AG04449 (cell line): ENCODE measurements at regions not wholly inside any gene's neighbourhood (a gene's known extent, or its start where the extent isn't known, plus 50 kb on each side); places are given as distances from the start of the nearest gene placed in this dataset.
"Not testable (repeated sequence)": the region's sequence is repeated elsewhere in the genome, so short reads cannot be mapped to it uniquely, and the experiment has no call there.

Experiments used
- CTCF ChIA-PET: fragments of 350-600 bp; formaldehyde crosslinking; extraction: SDS; loops from one replicate; lab custom pipeline; 2021; ENCODE audit warnings: antibody characterized with exemption; lab: Yijun Ruan, JAX
- POLR2A ChIA-PET: fragments of 400-600, 350-600 bp; formaldehyde crosslinking; extraction: SDS; loops from one replicate; lab custom pipeline; 2020; ENCODE audit warnings: antibody characterized with exemption, inconsistent platforms; lab: Yijun Ruan, JAX
- DNase-seq: peaks from one replicate; pipeline ENCODE4 v3.0.0-alpha.2; 2010; ENCODE audit warnings: low read depth, low spot score
- H3K4me3 ChIP-seq: 2 replicates; pipeline ENCODE4 v1.5.1; 2011; ENCODE audit warnings: low read depth, mild to moderate bottlenecking, control low read depth, low read length
- TF ChIP-seq, protein P1 (sequence below): IDR thresholded peaks from one replicate; pipeline ENCODE4 v1.5.1; 2011; ENCODE audit warnings: mild to moderate bottlenecking, moderate library complexity, low read length, control low read depth, inconsistent platforms; ENCODE audit not compliant: insufficient read depth; ENCODE audit errors: missing control alignments

DNA sequence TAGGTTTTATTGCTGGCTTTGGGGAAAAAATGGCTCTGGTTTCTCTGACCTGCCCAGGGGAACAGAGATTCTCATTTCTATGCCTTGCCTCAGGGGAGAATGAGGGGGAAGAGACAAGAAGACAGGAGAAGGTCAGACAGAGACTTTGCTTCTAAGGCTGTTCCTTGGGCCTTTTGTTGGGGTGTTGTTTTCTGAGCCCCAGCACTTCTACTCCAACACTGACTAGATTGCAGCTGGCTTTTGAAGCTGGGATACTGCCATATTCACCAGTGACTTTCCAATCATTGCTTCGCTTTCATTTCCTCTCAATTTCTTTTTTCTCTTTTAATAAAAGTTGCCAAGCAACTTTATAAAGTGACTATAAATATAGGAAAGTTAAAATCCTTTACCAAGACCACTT, 143.2 kb upstream of the ARHGEF26 start:
- TF ChIP-seq, protein P1, sequence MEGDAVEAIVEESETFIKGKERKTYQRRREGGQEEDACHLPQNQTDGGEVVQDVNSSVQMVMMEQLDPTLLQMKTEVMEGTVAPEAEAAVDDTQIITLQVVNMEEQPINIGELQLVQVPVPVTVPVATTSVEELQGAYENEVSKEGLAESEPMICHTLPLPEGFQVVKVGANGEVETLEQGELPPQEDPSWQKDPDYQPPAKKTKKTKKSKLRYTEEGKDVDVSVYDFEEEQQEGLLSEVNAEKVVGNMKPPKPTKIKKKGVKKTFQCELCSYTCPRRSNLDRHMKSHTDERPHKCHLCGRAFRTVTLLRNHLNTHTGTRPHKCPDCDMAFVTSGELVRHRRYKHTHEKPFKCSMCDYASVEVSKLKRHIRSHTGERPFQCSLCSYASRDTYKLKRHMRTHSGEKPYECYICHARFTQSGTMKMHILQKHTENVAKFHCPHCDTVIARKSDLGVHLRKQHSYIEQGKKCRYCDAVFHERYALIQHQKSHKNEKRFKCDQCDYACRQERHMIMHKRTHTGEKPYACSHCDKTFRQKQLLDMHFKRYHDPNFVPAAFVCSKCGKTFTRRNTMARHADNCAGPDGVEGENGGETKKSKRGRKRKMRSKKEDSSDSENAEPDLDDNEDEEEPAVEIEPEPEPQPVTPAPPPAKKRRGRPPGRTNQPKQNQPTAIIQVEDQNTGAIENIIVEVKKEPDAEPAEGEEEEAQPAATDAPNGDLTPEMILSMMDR: no peak
- H3K4me3 ChIP-seq: no peak overlapping the region
- POLR2A ChIA-PET: no interaction called here
- CTCF ChIA-PET: no interaction called here
- no peak for DNase-seq

GRCh38 chr3:153979418-153980251, 141.6 kb upstream of the ARHGEF26 start:
- POLR2A ChIA-PET: no interaction called here
- TF ChIP-seq, protein P1: no peak

GRCh38 chr3:153980252-153980590, 141.0 kb upstream of the ARHGEF26 start:
- no peak for DNase-seq
- no peak overlapping the region for H3K4me3 ChIP-seq
- ChIA-PET POLR2A (no interaction called here), CTCF (no interaction called here)
- TF ChIP-seq, protein P1: no peak

More at GRCh38 chr3:153979418-153980251, 141.6 kb upstream of the ARHGEF26 start:
- CTCF ChIA-PET: no interaction called here
- no peak overlapping the region for H3K4me3 ChIP-seq
- DNase-seq: no peak

DNA sequence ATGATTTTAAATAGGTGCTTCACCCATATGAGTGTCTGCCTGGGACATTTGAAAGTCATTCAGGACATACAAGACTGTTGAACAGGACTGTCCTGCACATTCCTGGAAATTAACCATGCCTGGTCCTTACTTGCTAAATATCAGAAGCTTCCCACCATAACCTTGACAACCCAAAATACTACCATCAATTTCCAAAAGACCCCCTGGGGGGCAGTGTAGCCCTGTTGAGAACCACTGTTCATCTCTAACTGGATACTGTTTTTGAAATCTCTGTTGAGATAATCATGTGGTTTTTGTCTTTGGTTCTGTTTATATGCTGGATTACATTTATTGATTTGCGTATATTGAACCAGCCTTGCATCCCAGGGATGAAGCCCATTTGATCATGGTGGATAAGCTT, 123.8 kb upstream of the ARHGEF26 start:
- POLR2A ChIA-PET, DNase-seq, H3K4me3 ChIP-seq, CTCF ChIA-PET: not testable (repeated sequence)

- no peak overlapping the region for H3K4me3 ChIP-seq
- POLR2A ChIA-PET: no interaction called here
- TF ChIP-seq, protein P1: no peak
- CTCF ChIA-PET: no interaction called here
- DNase-seq: no peak
Observed at GRCh38 chr3:154003649-154004048, 117.5 kb upstream of the ARHGEF26 start.

DNA sequence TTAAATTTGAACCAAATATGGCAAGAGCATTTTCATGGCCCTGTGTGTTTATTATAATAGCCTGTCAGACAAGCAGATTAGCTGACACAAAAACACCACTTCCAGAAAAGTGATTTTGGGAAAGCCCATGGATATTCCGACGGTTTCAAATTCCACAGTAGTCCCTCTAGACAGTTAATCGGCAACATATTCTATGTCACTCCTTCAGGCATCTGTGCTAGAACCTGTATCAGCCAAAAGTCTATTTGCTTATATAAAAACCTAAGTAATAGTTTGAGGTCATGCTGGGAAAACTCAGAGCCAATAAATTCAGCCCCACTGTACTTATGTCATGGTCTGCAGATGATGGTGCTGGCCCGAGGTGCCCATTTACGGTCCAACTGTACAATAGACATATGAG, 110.2 kb upstream of the ARHGEF26 start:
- CTCF ChIA-PET: no interaction called here
- DNase-seq: no peak
- H3K4me3 ChIP-seq: no peak overlapping the region
- POLR2A ChIA-PET: no interaction called here
- TF ChIP-seq, protein P1: no peak

DNA sequence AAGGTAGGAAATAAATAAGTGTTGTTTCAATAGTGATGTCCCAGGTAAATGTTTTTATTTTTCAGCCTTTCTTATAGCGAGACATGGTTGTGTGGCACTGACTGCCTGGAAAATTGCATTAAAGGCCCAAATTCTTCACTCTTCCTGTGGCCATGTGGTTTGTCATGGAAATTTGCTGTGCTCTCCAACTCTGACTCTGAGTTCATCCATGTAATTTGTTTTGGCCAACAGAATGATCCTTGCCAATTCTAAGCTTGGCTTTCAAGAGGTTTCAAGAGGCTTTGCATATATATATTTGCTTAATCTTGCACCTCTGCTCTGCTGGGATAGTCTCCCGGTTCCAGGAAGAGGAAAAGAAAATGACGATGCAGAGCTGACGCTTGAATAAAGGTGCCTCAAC, 107.5 kb upstream of the ARHGEF26 start:
- TF ChIP-seq, protein P1: no peak
- DNase-seq: no peak
- POLR2A ChIA-PET: no interaction called here
- H3K4me3 ChIP-seq: no peak overlapping the region
- CTCF ChIA-PET: no interaction called here
